Right renal pelvis (tissue), 4 donors: ENCODE measurements at regions not wholly inside any gene's neighbourhood (a gene's known extent, or its start where the extent isn't known, plus 50 kb on each side); places are given as distances from the start of the nearest gene placed in this dataset.
"Not testable (repeated sequence)": the region's sequence is repeated elsewhere in the genome, so short reads cannot be mapped to it uniquely, and the experiment has no call there.

Experiments
- DNase-seq, 4 donors: peaks; one replicate each; pipeline ENCODE4 v3.0.0-alpha.2; 2013; ENCODE audit warnings: low read depth in 4 of 4, low spot score in 3 of 4, missing footprints in 1 of 4

- no peak for DNase-seq
These were observed 494.1 kb upstream of the DPH6 start for GRCh38 chr15:36039996-36040572.

- DNase-seq, result not testable (repeated sequence)
These were observed 501.2 kb upstream of the DPH6 start for GRCh38 chr15:36047018-36047716.

- DNase-seq, result no peak
These were observed 504.9 kb upstream of the DPH6 start for GRCh38 chr15:36050899-36051298.

GRCh38 chr15:36052641-36053040 lies 506.7 kb upstream of the DPH6 start:
- DNase-seq, result not testable (repeated sequence)

- DNase-seq, result no peak
These were observed 507.8 kb upstream of the DPH6 start for GRCh38 chr15:36053746-36054145.

GRCh38 chr15:36059596-36059995 lies 513.6 kb upstream of the DPH6 start:
- DNase-seq, result no peak

- no peak for DNase-seq
These were observed 516.4 kb upstream of the DPH6 start for GRCh38 chr15:36062357-36062756.

GRCh38 chr15:36066757-36067156 lies 512.7 kb upstream of the CDIN1 start:
- DNase-seq, result no peak

- DNase-seq, result no peak
These were observed 511.7 kb upstream of the CDIN1 start for GRCh38 chr15:36067483-36068274.

GRCh38 chr15:36075333-36075732 lies 504.1 kb upstream of the CDIN1 start:
- no peak for DNase-seq

GRCh38 chr15:36079021-36079420 lies 500.4 kb upstream of the CDIN1 start:
- DNase-seq, result no peak

- no peak for DNase-seq
These were observed 498.7 kb upstream of the CDIN1 start for GRCh38 chr15:36080759-36081158.

GRCh38 chr15:36090286-36090946 lies 489.0 kb upstream of the CDIN1 start:
- DNase-seq, result no peak

GRCh38 chr15:36106640-36107335 lies 472.6 kb upstream of the CDIN1 start:
- no peak for DNase-seq

GRCh38 chr15:36108541-36108940 lies 470.9 kb upstream of the CDIN1 start:
- DNase-seq, result no peak

GRCh38 chr15:36109943-36110658 lies 469.3 kb upstream of the CDIN1 start:
- DNase-seq, result no peak

GRCh38 chr15:36110659-36110993 lies 468.8 kb upstream of the CDIN1 start:
- no peak for DNase-seq

- no peak for DNase-seq
These were observed 462.1 kb upstream of the CDIN1 start for GRCh38 chr15:36117296-36117787.

- DNase-seq, result no peak
These were observed 453.2 kb upstream of the CDIN1 start for GRCh38 chr15:36126194-36126593.
